ENCODE measurements at regions not wholly inside any gene's neighbourhood (a gene's known extent, or its start where the extent isn't known, plus 50 kb on each side); places are given as distances from the start of the nearest gene placed in this dataset.

DNA sequence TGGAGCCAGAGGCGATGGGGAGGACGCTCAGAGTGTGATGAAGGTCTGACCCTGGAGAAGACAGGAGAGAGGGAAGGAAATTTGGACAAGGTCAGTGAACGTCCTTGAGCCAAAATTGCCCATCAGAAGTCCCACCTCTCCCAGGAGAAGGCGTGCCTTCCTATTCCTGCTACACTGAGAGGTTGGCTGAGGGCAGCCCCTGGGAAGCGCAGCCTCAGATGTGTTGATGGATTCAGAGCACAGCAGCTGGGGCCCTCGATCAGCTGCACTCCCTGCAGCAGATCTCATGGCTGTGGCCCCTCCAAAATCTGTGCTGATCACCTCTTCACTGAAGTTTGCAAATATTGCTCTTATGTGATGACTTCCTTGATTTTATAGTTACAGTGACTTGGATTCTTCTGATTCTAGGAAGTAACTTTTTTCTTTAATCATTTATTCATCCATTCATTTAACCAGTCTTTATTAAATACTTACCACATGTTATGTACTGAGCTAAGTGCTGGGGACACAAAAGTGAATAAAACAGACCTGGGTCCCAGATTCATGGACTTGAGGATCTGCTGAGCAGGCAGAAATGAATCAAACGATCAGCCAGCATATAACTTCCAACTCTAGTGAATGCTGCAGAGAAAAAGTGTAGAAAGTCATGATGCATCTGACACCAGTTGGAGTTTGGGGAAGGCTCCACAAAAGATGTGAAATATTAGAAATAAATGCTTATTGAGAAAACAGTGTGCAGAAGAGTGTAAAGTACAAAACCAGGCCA is 69.6 kb upstream of the ARMC2 start:
- FAIRE-seq = no peak

DNA sequence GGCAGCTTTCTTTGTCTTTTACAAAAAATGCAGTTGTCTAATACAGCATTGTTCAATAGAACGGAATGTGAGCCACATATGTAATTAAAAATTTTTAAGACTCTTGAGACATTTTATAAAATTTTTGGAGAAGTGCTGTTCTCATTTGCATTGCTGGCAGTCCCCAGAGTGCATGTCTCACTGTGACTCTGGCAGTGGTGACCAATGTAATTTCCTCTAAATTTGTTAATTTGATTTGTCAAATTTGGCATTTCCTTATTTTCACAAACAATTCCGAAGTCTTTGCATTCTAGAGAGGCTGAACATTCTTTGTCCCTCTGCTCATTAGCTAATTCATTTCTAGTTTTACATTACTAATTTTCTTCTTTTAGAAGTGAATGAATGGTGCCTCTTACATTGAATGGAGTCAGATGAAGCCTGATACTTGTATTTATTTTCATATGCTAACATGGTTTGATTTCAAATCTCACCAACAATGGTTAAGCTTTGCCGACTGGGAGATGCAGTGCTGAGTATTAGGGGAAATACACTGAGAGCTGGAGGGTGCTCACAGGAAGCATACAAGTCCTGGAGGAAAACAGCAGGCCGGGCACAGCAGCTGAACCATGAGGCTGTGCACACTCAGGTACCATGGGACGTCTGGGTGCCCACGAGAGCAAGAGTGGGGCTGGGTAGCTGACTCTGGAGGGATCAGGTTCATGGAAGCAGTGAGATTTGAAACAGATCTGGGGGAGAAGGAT is 68.5 kb upstream of the ARMC2 start:
- no peak for DNase-seq (ENCODE audit: insufficient read length, low spot score)
- no peak for FAIRE-seq

More for the DNA sequence above, 69.6 kb upstream of the ARMC2 start:
- DNase-seq (ENCODE audit: insufficient read length, low spot score) = no peak

DNA sequence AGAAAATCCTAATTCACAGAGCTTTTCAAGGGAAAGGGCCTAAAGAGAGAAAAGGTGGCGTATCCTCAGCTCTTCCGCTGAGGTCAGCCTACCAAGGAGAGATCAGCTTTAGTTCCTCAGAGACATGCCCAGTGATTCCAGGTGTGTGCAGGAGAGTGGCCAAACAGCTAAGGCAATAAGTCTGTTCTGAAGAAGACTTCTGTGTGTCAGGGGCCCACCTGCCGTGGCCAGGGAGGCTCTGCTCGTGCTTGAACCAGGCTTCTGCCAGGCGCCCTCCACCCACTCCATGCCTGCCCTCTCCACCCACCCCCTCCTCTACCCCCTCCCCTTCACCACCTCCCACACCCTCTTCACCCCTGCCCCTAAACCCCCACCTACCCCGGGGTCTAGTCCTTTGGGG is 67.4 kb upstream of the ARMC2 start:
- no peak for FAIRE-seq
- DNase-seq (ENCODE audit: insufficient read length, low spot score) = no peak

DNA sequence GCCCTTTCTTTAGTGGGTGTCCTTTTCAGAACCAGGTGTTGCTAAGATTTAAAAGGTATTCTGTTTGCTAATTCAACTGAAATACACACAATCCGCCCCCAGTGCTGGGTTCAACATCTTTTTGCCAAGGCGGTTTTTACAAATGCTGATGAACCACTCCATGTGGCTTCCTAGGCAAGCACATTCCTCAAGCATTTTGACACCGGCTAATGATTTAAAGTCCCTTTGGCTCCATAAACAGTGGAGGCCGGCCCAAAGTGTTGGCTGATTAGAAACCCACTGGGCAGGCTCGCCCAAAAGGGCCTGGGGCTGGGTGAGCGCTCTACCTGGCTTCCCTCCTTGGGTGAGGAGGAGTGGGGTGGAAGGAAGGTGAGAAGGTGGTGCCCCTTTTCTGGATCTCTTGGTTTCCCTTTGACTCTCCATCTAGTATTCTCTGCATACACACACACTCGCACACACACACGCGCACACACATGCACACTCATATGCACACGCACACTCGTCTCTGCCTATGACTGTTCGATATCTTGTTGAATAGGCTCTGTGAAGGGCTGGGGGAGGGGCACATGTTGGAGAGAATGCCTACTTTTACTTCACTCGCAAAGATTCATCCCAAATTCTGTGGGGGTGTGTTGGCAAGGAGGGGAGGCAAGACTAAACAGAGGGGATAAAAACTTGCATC is 66.7 kb upstream of the ARMC2 start:
- DNase-seq (ENCODE audit: insufficient read length, low spot score) = no peak
- FAIRE-seq = no peak

DNA sequence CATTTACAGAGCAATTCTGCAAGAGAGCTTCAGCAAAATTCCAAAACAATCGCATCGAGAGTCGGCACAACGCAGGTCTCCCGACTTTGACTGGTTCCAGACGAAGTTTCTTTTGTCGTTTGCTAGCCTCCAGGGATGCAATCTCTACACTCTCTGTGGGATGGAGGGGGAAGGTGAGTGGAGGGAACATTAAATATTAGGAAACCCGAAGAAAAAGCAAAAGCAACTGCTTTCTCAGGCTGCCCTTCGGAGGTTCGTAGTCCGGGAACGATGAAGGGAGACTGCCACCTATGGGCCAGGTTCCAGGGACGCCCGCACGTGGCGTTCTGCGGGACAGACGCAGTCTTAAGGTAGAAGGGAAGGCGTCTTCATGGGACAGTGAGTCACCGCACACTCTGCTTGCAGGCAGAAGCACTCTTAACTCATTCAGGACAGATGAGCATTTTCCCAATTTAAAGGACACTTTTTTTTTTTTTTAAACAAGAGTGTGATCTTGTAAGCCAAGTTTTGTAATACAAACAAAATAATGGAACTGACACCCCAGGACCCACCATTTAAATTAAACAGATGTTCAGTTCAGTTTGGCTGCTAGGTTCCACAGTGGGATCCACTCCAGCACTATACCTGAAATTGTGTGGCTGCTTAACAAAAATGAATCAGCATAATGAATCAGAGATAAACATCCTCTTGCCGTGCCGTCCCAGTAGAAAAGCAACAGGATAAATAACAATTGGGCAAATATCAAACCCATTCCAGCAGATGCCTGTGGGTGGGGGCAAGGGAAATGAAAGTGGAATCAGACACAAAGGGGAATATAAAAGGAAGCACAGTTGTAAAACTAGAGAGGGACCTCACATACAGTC is 65.8 kb upstream of the ARMC2 start:
- peak; percentile 81 for DNase-seq (ENCODE audit: insufficient read length, low spot score)
- no peak for FAIRE-seq

DNA sequence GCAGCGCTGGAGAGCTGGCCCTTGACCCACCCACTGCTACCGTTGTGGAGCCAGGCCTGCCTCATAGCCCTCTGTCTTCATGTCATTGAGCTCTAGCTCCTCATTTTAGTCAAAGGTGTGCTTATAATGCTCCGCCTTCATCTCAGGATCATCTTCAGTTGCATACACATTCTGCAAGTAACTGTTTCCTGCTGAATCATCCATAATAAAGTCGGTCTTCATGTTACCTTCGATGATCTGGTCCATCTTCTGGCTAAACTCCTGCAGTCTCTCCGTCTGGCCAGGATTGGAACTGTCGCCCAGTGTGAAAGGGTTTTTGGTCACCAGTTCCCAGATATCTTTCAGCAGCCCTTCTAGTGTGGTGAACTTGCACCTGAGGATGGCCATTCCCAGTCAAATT is 62.6 kb upstream of the ARMC2 start:
- FAIRE-seq = no peak
- DNase-seq (ENCODE audit: insufficient read length, low spot score) = no peak

DNA sequence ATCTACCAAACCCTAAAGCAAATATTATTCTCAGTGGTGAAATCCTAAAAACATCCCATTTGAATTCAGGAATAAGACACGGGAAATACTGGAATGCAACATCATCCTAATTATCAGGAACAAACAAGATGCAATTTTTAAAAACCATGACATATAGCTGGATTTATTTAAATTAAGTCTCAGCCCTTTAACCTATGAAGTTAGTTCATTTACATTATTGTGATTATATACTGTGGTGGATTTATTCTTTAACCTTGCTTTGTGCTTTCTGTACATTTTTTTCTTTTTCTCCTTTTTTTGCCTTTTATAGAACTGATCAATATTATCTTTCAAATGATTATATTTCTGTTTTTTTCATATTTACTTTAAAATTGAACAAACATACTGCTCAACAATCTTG is 59.8 kb upstream of the ARMC2 start:
- no peak for FAIRE-seq
- no peak for DNase-seq (ENCODE audit: insufficient read length, low spot score)

DNA sequence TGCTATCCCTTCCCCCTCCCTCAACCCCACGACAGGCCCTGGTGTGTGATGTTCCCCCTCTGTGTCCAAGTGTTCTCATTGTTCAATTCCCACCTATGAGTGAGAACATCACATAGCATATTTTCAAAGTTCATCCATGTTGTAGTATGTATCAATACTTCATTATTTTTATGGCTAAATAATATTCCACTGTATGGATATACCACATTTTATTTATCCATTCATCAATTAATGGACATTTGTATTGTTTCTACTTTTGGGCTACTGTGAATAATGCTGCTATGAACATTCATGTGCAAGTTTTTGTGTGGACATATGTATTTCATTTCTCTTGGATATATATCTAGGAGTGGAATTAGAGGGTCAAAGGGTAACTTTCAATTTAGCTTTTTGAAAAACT is 58.7 kb upstream of the ARMC2 start:
- DNase-seq (ENCODE audit: insufficient read length, low spot score) (no peak), FAIRE-seq (no peak)

DNA sequence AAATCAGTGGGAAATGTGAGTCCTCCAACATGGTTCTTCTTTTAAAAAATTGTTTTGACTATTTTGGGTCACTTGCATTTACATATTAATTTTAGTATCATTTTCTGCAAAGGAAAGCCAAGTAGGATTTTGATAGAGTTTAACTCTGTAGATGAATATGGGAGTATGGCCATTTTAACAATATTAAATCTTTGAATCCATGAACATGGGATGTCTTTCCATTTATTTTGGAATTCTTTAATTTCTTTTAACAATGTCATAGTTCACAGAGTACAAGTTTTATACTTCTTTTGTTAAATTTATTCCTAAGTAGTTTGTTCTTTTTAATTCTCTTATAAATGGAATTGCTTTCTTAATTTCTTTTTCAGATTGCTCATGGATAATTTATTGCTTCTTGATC is 56.5 kb upstream of the ARMC2 start:
- no peak for FAIRE-seq

DNA sequence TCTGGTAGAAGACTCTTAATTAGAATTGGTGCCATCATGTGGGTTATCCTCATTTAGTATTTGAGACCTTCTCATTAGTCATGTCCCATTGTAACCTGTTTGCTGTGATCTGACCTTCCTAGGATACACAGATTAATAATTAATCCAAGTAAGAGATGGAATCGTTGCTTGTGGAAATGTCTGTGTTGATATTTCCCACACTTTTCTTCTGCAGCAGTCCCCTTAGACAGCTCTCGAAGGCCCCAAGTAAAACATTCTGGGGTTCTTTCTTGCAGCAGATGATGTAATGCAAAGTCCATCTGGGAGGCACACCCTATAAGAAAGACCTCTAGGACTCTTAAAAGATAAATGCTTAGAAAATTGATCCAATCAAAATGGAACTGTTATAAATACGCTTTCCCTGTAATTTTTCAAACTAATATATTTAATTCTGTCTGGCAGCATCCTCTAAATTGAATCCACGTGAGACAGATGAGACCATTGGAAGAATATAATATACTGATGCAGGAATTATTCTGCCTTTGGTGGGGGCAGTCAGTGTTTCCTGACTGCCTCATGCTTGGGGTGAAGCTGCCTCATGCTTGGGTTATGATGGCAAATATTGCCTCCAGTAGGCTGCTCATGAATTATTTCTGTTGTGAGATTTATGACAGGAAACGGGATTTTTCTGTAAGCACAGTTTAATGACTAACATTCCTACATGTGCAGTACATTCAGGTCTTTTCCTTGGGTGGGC is 54.5 kb upstream of the ARMC2 start:
- DNase-seq (ENCODE audit: insufficient read length, low spot score) = no peak
- no peak for FAIRE-seq

More for the DNA sequence above, 56.5 kb upstream of the ARMC2 start:
- no peak for DNase-seq (ENCODE audit: insufficient read length, low spot score)

DNA sequence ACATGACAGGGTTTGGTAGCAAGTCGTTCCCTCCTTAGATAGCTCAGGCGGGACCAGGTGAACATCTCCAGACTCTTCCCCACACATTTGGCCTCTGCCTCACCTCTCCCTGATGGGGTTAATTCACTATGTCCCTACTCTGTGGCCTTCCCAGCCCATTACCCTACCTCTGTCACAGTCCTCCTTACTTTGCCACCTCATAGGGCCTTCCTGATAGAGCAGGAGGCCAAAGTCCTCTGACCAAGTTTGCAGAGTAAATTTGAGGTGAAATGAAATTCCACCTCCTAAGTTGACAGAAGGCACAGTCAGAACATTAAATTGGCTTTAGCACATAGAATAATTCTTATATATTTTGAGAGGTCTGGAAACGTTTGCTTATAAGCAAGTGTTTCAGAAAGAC is 53.1 kb upstream of the ARMC2 start:
- FAIRE-seq (no peak), DNase-seq (ENCODE audit: insufficient read length, low spot score) (no peak)

DNA sequence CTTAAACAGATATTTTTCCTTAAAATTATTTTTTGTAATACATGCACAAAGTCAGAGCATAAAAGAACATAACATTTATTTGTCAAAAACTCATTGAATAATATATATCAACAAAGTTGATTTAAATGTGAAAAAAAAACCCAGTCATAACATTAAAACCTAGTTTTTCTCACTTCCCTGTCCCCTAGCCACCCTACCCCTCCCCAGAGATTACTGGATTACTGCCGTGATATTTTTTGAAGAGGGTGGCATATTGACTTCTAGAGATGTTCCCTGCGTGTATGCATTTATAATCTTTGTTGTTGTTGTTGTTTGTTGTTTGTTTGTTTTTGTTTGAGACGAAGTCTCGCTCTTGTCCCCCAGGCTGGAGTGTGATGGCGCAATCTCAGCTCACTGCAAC is 52.4 kb upstream of the ARMC2 start:
- DNase-seq (ENCODE audit: insufficient read length, low spot score) (no peak), FAIRE-seq (no peak)

DNA sequence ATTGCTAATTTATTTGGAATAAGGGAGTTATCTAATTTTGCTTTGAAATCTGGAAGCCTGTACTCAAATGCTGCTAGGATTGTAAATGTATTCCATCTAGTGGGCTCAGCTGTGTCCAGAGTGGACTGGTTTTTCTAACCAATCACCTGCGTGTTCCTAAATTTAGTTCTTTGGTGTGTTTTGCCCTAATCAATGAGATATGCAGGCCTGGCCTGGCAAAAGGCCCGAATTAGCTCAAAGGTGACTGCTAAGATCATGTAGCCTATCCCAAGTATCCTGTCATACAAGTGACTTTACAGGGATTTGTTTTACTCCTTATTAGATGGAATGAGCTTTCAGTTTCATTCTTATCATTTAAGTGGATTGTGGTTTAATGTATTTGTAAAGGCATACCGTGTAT is 51.3 kb upstream of the ARMC2 start:
- no peak for DNase-seq (ENCODE audit: insufficient read length, low spot score)
- no peak for FAIRE-seq

DNA sequence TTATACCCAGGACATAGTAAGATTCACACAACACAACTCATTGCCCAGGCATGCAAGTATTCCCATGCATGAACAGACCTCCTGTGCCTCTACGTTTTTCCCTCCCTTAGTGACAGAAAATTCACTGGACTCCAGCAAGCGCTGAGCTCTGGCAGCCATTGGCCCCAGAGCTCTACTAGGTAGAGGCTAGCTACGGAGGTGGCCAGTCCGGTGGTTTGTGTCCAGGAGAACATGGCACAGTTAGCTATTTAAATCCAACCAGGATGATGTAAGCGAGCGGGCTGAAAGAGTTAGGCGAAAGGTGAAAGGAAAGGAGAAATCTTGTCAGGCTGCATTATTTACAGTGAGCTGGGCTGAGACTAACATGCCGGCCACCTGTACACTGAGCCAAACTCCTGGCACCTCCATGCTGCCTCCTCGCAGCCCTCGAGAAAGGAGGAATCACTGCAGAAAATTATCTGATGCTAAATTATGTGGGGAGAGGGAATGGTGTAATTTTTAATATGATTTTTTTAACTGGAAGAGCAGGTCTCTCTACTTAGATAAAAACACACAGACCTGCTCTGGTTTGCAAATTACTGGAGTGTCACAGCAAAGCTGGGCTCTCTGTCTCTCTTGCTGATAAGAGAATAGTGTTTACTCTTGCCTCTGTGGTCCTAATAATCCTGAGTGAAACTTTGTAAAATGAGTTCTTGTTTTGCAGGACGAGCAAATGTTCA is 50.1 kb upstream of the ARMC2 start:
- DNase-seq (ENCODE audit: insufficient read length, low spot score) (no peak), FAIRE-seq (no peak)
